HCT116 (cell line): ENCODE measurements at regions not wholly inside any gene's neighbourhood (a gene's known extent, or its start where the extent isn't known, plus 50 kb on each side); places are given as distances from the start of the nearest gene placed in this dataset.

Experiments used
- ATAC-seq: fragments of 200-7000 bp; cut with Tn5 transposase; 2 replicates; pipeline ENCODE4 v1.9.1; 2020; ENCODE audit warnings: mild to moderate bottlenecking, moderate library complexity
- BruUV-seq: library from RNA; stranded (reverse); fragments of 400-500 nt; replicated peaks from 2 replicates; lab custom pipeline; 2021; lab: Mats Ljungman, UMichigan
- CTCF ChIA-PET: fragments of 300-600 bp; sonication (Branson Sonifier 250); formaldehyde crosslinking; loops from one replicate; lab custom pipeline; 2021; ENCODE audit warnings: antibody characterized with exemption; lab: Charles Lee
- POLR2A ChIA-PET: fragments of 300-600, 350-600 bp; sonication (Branson Sonifier 250); formaldehyde crosslinking; loops from one replicate; lab custom pipeline; 2021; ENCODE audit warnings: antibody characterized with exemption; lab: Charles Lee
- RAD21 ChIA-PET, 2 experiments: fragments of 300-600 bp; sonication (Branson Sonifier 250); formaldehyde crosslinking; loops; one replicate each; lab custom pipeline; 2023; ENCODE audit warnings: low total read pairs in 2 of 2; ENCODE audit not compliant: uncharacterized antibody in 2 of 2, unreplicated experiment in 2 of 2, low non-redundant PET in 1 of 2; lab: Charles Lee
- DNase-seq: peaks from one replicate; pipeline ENCODE4 v3.0.0-alpha.2; 2010; ENCODE audit warnings: low read depth, low spot score
- H2AFZ ChIP-seq: fragments of 200-600 bp; shearing (Covaris generic), sonication (generic); 2 replicates; pipeline ENCODE4 v1.6.1; 2017; ENCODE audit warnings: low read depth, mixed run types, mixed read lengths, antibody characterized with exemption, low read length; ENCODE audit not compliant: poor library complexity, severe bottlenecking
- H3K27ac ChIP-seq: 2 replicates; pipeline ENCODE4 v1.5.1; 2012; ENCODE audit warnings: low read depth, low read length
- H3K27me3 ChIP-seq: fragments of 200-600 bp; sonication (generic); 2 replicates; pipeline ENCODE4 v1.6.1; 2016; ENCODE audit warnings: mixed run types, low read length, mixed read lengths; ENCODE audit not compliant: insufficient read depth
- H3K36me3 ChIP-seq, 2 experiments: fragments of 200-500 bp in 1 of 2; fragments of 200-600 bp in 1 of 2; sonication (Bioruptor generic) in 1 of 2; sonication (generic) in 1 of 2; 2 replicates each; pipeline versions ENCODE4 v1.5.1 to v1.6.1; 2014 to 2016; ENCODE audit warnings: low read length in 2 of 2, inconsistent platforms in 1 of 2, mixed read lengths in 1 of 2, mixed run types in 1 of 2; ENCODE audit not compliant: insufficient read depth in 2 of 2, control insufficient read depth in 1 of 2
- H3K4me1 ChIP-seq, 2 experiments: fragments of 200-600 bp in 1 of 2; sonication (generic) in 1 of 2; 2 replicates each; pipeline versions ENCODE4 v1.5.1 to v1.6.1; 2012 to 2017; ENCODE audit warnings: low read length in 2 of 2, inconsistent platforms in 1 of 2, mild to moderate bottlenecking in 1 of 2, mixed read lengths in 1 of 2, mixed run types in 1 of 2, moderate library complexity in 1 of 2; ENCODE audit not compliant: insufficient read depth in 2 of 2, control insufficient read depth in 1 of 2
- H3K4me2 ChIP-seq: fragments of 200-600 bp; sonication (generic); 2 replicates; pipeline ENCODE4 v1.6.1; 2017; ENCODE audit warnings: mixed run types, low read length, mixed read lengths
- H3K4me3 ChIP-seq, 2 experiments: fragments of 200-600 bp in 1 of 2; sonication (generic) in 1 of 2; replicated peaks in 1 of 2; 2 replicates each; pipeline ENCODE4 v1.5.1; 2011 to 2016; ENCODE audit warnings: low read length in 2 of 2, control low read depth in 1 of 2, low read depth in 1 of 2, mild to moderate bottlenecking in 1 of 2, mixed read lengths in 1 of 2, mixed run types in 1 of 2
- H3K79me2 ChIP-seq: fragments of 200-600 bp; sonication (generic); 2 replicates; pipeline ENCODE4 v1.6.1; 2017; ENCODE audit warnings: mild to moderate bottlenecking, mixed run types, low read length, moderate library complexity, mixed read lengths; ENCODE audit not compliant: insufficient read depth
- H3K9ac ChIP-seq: fragments of 200-600 bp; sonication (generic); 2 replicates; pipeline ENCODE4 v1.6.1; 2016; ENCODE audit warnings: low read length, mixed read lengths
- H3K9me2 ChIP-seq: fragments of 200-600 bp; sonication (generic), shearing (Covaris generic); 2 replicates; pipeline ENCODE4 v1.6.1; 2017; ENCODE audit warnings: mixed run types, mild to moderate bottlenecking, moderate library complexity; ENCODE audit not compliant: insufficient read depth
- H3K9me3 ChIP-seq, 2 experiments: fragments of 200-500 bp in 1 of 2; fragments of 200-600 bp in 1 of 2; sonication (Bioruptor generic) in 1 of 2; sonication (generic) in 1 of 2; 2 replicates each; pipeline ENCODE4 v1.6.1; 2014 to 2017; ENCODE audit warnings: low read length in 2 of 2, mixed read lengths in 2 of 2, inconsistent platforms in 1 of 2, low read depth in 1 of 2, mild to moderate bottlenecking in 1 of 2, mixed run types in 1 of 2, moderate library complexity in 1 of 2; ENCODE audit not compliant: control insufficient read depth in 1 of 2, insufficient read depth in 1 of 2
- H4K20me1 ChIP-seq: fragments of 200-600 bp; sonication (generic), shearing (Covaris generic); 2 replicates; pipeline ENCODE4 v1.6.1; 2017; ENCODE audit warnings: mixed run types, mild to moderate bottlenecking, moderate library complexity; ENCODE audit not compliant: insufficient read depth
- CBX3 ChIP-seq: IDR thresholded peaks from 2 replicates; pipeline ENCODE4 v1.6.1; 2012; ENCODE audit warnings: low read depth
- CEBPB ChIP-seq: IDR thresholded peaks from 2 replicates; pipeline ENCODE4 v1.6.1; 2012; ENCODE audit warnings: low read depth
- EGR1 ChIP-seq: IDR thresholded peaks from 2 replicates; pipeline ENCODE4 v1.6.1; 2012; ENCODE audit warnings: low read depth
- EZH2 ChIP-seq: fragments of 200-600 bp; sonication (generic); IDR thresholded peaks from 2 replicates; pipeline ENCODE4 v1.6.1; 2017; ENCODE audit warnings: antibody characterized with exemption, mixed run types
- EZH2phosphoT487 ChIP-seq: fragments of 200-600 bp; IDR thresholded peaks from 2 replicates; pipeline ENCODE4 v1.6.1; 2018; ENCODE audit warnings: antibody characterized with exemption, borderline replicate concordance
- FOSL1 ChIP-seq: IDR thresholded peaks from 2 replicates; pipeline ENCODE4 v1.6.1; 2012; ENCODE audit warnings: low read depth
- JUND ChIP-seq: IDR thresholded peaks from 2 replicates; pipeline ENCODE4 v1.6.1; 2012
- POLR2A ChIP-seq: IDR thresholded peaks from 2 replicates; pipeline ENCODE4 v1.7.0; 2011; ENCODE audit warnings: borderline replicate concordance; ENCODE audit not compliant: insufficient read depth, insufficient read length; ENCODE audit errors: extremely low read depth
- POLR2AphosphoS5 ChIP-seq: IDR thresholded peaks from 2 replicates; pipeline ENCODE4 v1.6.1; 2011; ENCODE audit warnings: mild to moderate bottlenecking, low read depth, low read length, moderate library complexity
- RAD21 ChIP-seq: IDR thresholded peaks from 2 replicates; pipeline ENCODE4 v1.6.1; 2012; ENCODE audit warnings: low read depth, mild to moderate bottlenecking
- SIN3A ChIP-seq: IDR thresholded peaks from 2 replicates; pipeline ENCODE4 v1.6.1; 2012; ENCODE audit warnings: low read depth
- SP1 ChIP-seq: IDR thresholded peaks from 2 replicates; pipeline ENCODE4 v1.6.1; 2012; ENCODE audit warnings: low read depth
- SRF ChIP-seq: IDR thresholded peaks from 2 replicates; pipeline ENCODE4 v1.6.1; 2012; ENCODE audit warnings: low read depth
- TCF7L2 ChIP-seq: IDR thresholded peaks from 2 replicates; pipeline ENCODE4 v1.7.0; 2011; ENCODE audit warnings: borderline replicate concordance, inconsistent platforms; ENCODE audit not compliant: insufficient read depth, insufficient read length; ENCODE audit errors: extremely low read depth
- YY1 ChIP-seq: IDR thresholded peaks from 2 replicates; pipeline ENCODE4 v1.6.1; 2011; ENCODE audit warnings: low read length, low read depth, moderate library complexity, mild to moderate bottlenecking; ENCODE audit not compliant: insufficient replicate concordance; ENCODE audit errors: extremely low read depth
- ZFX ChIP-seq: fragments of 450-650 bp; IDR thresholded peaks from 2 replicates; pipeline ENCODE4 v1.6.1; 2017
- ZNF274 ChIP-seq: fragments of 200-500 bp; sonication (Bioruptor generic); IDR thresholded peaks from 2 replicates; pipeline ENCODE4 v1.6.1; 2014; ENCODE audit warnings: mild to moderate bottlenecking, low read depth, low read length, inconsistent platforms
- intact Hi-C: fragments of 100-400 bp; cut with micrococcal nuclease; formaldehyde crosslinking; loops from 2 replicates; pipeline ENCODE4 v1.10.0; 2022
- TF ChIP-seq, protein P1 (sequence below): IDR thresholded peaks from 2 replicates; pipeline ENCODE4 v1.6.1; 2012; ENCODE audit warnings: low read depth
- TF ChIP-seq, protein P2 (sequence below): IDR thresholded peaks from 2 replicates; pipeline ENCODE4 v1.6.1; 2011; ENCODE audit warnings: mild to moderate bottlenecking, low read length, moderate library complexity; ENCODE audit not compliant: insufficient replicate concordance; ENCODE audit errors: extremely low read depth
- TF ChIP-seq, protein P3 (sequence below): IDR thresholded peaks from 2 replicates; pipeline ENCODE4 v1.6.1; 2012

DNA sequence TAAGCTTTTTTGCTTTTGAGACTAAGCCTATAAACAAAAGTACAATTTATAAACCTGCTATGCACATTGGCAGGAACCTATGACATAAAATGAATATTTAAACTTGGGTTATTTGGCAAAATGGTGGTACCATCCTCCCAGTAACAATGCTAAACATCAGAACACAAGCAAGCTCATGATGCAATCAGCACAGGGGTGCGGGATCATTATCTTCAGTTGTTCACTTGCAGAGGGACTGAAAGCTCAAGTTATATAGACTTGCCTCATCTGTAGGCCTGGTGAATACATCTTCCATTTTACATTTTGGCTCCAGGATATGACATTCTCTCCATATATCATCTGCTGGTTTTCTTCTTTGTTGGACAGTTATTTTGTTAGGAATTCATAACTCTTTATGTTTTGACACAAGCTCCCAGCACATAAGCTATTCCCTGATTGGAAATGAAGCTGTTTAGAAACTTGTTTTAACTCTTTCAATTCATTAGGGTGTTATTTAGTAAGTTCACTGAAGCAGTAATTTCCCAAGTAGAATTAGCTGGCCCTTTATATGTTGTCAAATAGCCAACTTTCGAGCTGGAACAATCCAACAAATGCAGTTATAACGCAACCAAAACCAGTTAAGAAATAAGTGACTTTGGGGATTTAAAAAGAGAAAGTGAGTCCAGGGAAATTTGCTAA is 124.7 kb upstream of the LIFR start:
- intact Hi-C loops: no loop called here
- Histone ChIP-seq H3K27ac (no peak overlapping the region), H4K20me1 (no peaks in the 10 kb centered on the region), H2AFZ (no peak overlapping the region), H3K4me3 (no peak overlapping the region), H3K36me3 (no peaks in the 10 kb centered on the region), H3K4me1 (no peaks in the 10 kb centered on the region), H3K9me2 (no peaks in the 10 kb centered on the region), H3K9me3 (no peaks in the 10 kb centered on the region), H3K4me2 (no peak overlapping the region), H3K9ac (no peak overlapping the region), H3K27me3 (no peaks in the 10 kb centered on the region), H3K79me2 (no peaks in the 10 kb centered on the region)
- ChIA-PET RAD21 (interaction anchor here in 1 of 2 experiments (0.6 kb wide), 1 partner anchor 239 kb away, joined by 3 read pairs; no protein-coding TSS in a partner anchor), POLR2A (no interaction called here), CTCF (no interaction called here)
- TF ChIP-seq TCF7L2: no peak
- TF ChIP-seq RAD21: no peak
- no peak for TF ChIP-seq SP1
- no peak for TF ChIP-seq POLR2A
- TF ChIP-seq, protein P1, sequence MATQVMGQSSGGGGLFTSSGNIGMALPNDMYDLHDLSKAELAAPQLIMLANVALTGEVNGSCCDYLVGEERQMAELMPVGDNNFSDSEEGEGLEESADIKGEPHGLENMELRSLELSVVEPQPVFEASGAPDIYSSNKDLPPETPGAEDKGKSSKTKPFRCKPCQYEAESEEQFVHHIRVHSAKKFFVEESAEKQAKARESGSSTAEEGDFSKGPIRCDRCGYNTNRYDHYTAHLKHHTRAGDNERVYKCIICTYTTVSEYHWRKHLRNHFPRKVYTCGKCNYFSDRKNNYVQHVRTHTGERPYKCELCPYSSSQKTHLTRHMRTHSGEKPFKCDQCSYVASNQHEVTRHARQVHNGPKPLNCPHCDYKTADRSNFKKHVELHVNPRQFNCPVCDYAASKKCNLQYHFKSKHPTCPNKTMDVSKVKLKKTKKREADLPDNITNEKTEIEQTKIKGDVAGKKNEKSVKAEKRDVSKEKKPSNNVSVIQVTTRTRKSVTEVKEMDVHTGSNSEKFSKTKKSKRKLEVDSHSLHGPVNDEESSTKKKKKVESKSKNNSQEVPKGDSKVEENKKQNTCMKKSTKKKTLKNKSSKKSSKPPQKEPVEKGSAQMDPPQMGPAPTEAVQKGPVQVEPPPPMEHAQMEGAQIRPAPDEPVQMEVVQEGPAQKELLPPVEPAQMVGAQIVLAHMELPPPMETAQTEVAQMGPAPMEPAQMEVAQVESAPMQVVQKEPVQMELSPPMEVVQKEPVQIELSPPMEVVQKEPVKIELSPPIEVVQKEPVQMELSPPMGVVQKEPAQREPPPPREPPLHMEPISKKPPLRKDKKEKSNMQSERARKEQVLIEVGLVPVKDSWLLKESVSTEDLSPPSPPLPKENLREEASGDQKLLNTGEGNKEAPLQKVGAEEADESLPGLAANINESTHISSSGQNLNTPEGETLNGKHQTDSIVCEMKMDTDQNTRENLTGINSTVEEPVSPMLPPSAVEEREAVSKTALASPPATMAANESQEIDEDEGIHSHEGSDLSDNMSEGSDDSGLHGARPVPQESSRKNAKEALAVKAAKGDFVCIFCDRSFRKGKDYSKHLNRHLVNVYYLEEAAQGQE: no peak
- TF ChIP-seq EZH2phosphoT487: no peak
- TF ChIP-seq ZFX: no peak
- no peak for TF ChIP-seq FOSL1
- no peak for TF ChIP-seq POLR2AphosphoS5
- no peak for TF ChIP-seq SIN3A
- no peak for TF ChIP-seq JUND
- no peak for TF ChIP-seq EGR1
- no peak for TF ChIP-seq EZH2
- no peak for TF ChIP-seq SRF
- TF ChIP-seq ZNF274: no peak
- TF ChIP-seq, protein P2, sequence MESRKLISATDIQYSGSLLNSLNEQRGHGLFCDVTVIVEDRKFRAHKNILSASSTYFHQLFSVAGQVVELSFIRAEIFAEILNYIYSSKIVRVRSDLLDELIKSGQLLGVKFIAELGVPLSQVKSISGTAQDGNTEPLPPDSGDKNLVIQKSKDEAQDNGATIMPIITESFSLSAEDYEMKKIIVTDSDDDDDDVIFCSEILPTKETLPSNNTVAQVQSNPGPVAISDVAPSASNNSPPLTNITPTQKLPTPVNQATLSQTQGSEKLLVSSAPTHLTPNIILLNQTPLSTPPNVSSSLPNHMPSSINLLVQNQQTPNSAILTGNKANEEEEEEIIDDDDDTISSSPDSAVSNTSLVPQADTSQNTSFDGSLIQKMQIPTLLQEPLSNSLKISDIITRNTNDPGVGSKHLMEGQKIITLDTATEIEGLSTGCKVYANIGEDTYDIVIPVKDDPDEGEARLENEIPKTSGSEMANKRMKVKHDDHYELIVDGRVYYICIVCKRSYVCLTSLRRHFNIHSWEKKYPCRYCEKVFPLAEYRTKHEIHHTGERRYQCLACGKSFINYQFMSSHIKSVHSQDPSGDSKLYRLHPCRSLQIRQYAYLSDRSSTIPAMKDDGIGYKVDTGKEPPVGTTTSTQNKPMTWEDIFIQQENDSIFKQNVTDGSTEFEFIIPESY: no peak
- no peak for TF ChIP-seq YY1
- no peak for TF ChIP-seq CBX3
- no peak for TF ChIP-seq CEBPB
- TF ChIP-seq, protein P3, sequence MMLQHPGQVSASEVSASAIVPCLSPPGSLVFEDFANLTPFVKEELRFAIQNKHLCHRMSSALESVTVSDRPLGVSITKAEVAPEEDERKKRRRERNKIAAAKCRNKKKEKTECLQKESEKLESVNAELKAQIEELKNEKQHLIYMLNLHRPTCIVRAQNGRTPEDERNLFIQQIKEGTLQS: no peak
- ATAC-seq (no peak), DNase-seq (no peak)
- no TSS peak for BruUV-seq
